Naive thymus-derived CD4-positive, alpha-beta T cell (primary cell): ENCODE measurements at regions not wholly inside any gene's neighbourhood (a gene's known extent, or its start where the extent isn't known, plus 50 kb on each side); places are given as distances from the start of the nearest gene placed in this dataset.
"Not testable (repeated sequence)": the region's sequence is repeated elsewhere in the genome, so short reads cannot be mapped to it uniquely, and the experiment has no call there.

Source experiments
- ATAC-seq: fragments of 150-1000 bp; cut with Tn5 transposase; 2 replicates; pipeline ENCODE4 v1.10.0; 2021; ENCODE audit warnings: mild to moderate bottlenecking, moderate library complexity
- CTCF ChIA-PET: fragments of 350-600 bp; sonication (Branson Sonifier 250); formaldehyde crosslinking; loops from one replicate; lab custom pipeline; 2021; ENCODE audit warnings: antibody characterized with exemption; lab: Charles Lee
- POLR2A ChIA-PET: fragments of 350-600 bp; sonication (Branson Sonifier 250); formaldehyde crosslinking; loops from one replicate; lab custom pipeline; 2021; ENCODE audit warnings: antibody characterized with exemption, inconsistent platforms; lab: Charles Lee
- DNase-seq, 9 donors: peaks; one replicate each; pipeline versions ENCODE4 v3.0.0 to v3.0.0-alpha.2; 2020 to 2022; ENCODE audit warnings: mixed read lengths in 1 of 9
- H3K27ac ChIP-seq: one replicate; pipeline ENCODE4 v1.7.0; 2013; ENCODE audit warnings: mild to moderate bottlenecking, low read depth, low read length, moderate library complexity
- H3K27me3 ChIP-seq, 2 donors: one replicate each; pipeline ENCODE4 v1.7.0; 2013; ENCODE audit warnings: low read length in 2 of 2, mild to moderate bottlenecking in 2 of 2, moderate library complexity in 2 of 2; ENCODE audit not compliant: control insufficient read depth in 2 of 2, insufficient read depth in 2 of 2
- H3K36me3 ChIP-seq, 3 experiments: 1 replicate in 2 of 3; 2 replicates in 1 of 3; pipeline ENCODE4 v1.7.0; 2013; ENCODE audit warnings: low read length in 3 of 3, mild to moderate bottlenecking in 3 of 3, moderate library complexity in 1 of 3; ENCODE audit not compliant: insufficient read depth in 3 of 3, control insufficient read depth in 2 of 3
- H3K4me1 ChIP-seq, 2 donors: one replicate each; pipeline ENCODE4 v1.7.0; 2013; ENCODE audit warnings: low read length in 2 of 2, mild to moderate bottlenecking in 2 of 2, moderate library complexity in 1 of 2; ENCODE audit not compliant: control insufficient read depth in 2 of 2, insufficient read depth in 2 of 2
- H3K4me3 ChIP-seq: 2 replicates; pipeline ENCODE4 v1.7.0; 2013; ENCODE audit warnings: mild to moderate bottlenecking, low read length
- H3K9me3 ChIP-seq, 3 experiments: 1 replicate in 2 of 3; 2 replicates in 1 of 3; pipeline ENCODE4 v1.7.0; 2013; ENCODE audit warnings: low read length in 3 of 3; ENCODE audit not compliant: control insufficient read depth in 2 of 3
- H3K27ac Mint-ChIP-seq, 9 donors: one replicate each; pipeline ENCODE4 v1.8.0; 2020 to 2022; ENCODE audit warnings: mixed read lengths in 9 of 9, mild to moderate bottlenecking in 8 of 9, moderate library complexity in 5 of 9, inconsistent platforms in 2 of 9
- H3K27me3 Mint-ChIP-seq, 5 donors: one replicate each; pipeline ENCODE4 v1.8.0; 2021 to 2022; ENCODE audit warnings: mixed read lengths in 5 of 5, mild to moderate bottlenecking in 1 of 5
- H3K36me3 Mint-ChIP-seq, 5 donors: one replicate each; pipeline ENCODE4 v1.8.0; 2020 to 2022; ENCODE audit warnings: mixed read lengths in 5 of 5, mild to moderate bottlenecking in 3 of 5, inconsistent platforms in 1 of 5
- H3K4me1 Mint-ChIP-seq, 7 donors: one replicate each; pipeline ENCODE4 v1.8.0; 2020 to 2022; ENCODE audit warnings: mixed read lengths in 7 of 7, mild to moderate bottlenecking in 3 of 7, inconsistent platforms in 1 of 7
- H3K4me3 Mint-ChIP-seq, 10 donors: one replicate each; pipeline ENCODE4 v1.8.0; 2020 to 2022; ENCODE audit warnings: mild to moderate bottlenecking in 10 of 10, mixed read lengths in 10 of 10, moderate library complexity in 6 of 10, inconsistent platforms in 2 of 10
- H3K9me3 Mint-ChIP-seq, 11 donors: one replicate each; pipeline ENCODE4 v1.8.0; 2020 to 2022; ENCODE audit warnings: mixed read lengths in 11 of 11, mild to moderate bottlenecking in 4 of 11, inconsistent platforms in 1 of 11, moderate library complexity in 1 of 11
- intact Hi-C, 2 donors: fragments of 100-400 bp; cut with micrococcal nuclease; formaldehyde crosslinking; loops; one replicate each; pipeline ENCODE4 v1.15.1; 2023

DNA sequence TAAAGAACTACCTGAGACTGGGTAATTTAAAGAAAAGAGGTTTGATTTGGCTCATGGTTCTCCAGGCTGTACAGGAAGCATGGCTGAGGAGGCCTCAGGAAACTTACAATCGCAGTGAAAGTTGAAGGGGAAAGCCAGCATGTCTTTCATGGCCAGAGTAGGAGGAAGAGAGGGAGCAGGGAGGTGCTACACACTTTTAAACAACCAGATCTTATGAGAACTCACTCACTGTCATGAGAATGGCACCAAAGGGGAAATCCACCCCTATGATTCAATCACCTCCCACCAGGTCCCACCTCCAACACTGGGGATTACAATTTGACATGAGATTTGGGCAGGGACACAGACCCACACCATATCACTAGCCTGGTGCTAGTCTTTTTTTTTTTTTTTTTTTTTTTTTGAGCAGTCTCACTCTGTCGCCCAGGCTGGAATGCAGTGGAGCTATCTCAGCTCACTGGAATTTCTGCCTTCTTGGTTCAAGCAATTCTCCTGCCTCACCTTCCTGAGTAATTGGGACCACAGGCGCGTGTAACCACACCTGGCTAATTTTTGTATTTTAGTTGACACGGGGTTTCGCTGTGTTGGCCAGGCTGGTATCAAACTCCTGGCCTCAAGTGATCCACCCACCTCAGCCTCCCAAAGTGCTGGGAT is 56.4 kb upstream of the AUTS2 start:
- not testable (repeated sequence) for H3K4me1 Mint-ChIP-seq

GRCh38 chr7:69545175-69545574 is 53.1 kb upstream of the AUTS2 start:
- Histone ChIP-seq H3K4me1 (no peaks in the 10 kb centered on the region), H3K27ac (no peak overlapping the region), H3K9me3 (peaks cover 0 to 6% (median 0%) of the 10 kb centered on the region in 3 experiments), H3K27me3 (no peaks in the 10 kb centered on the region), H3K4me3 (no peak overlapping the region), H3K36me3 (no peaks in the 10 kb centered on the region)
- Mint-ChIP-seq H3K36me3 (no peaks in the 10 kb centered on the region), H3K4me3 (no peak overlapping the region), H3K9me3 (peaks cover 0 to 12% (median 2%) of the 10 kb centered on the region in 11 donors), H3K27ac (no peak overlapping the region), H3K27me3 (peaks cover 0 to 3% (median 0%) of the 10 kb centered on the region in 5 donors), H3K4me1 (no peaks in the 10 kb centered on the region)
- intact Hi-C loops: no loop called here
- ChIA-PET CTCF (no interaction called here), POLR2A (no interaction called here)
- no peak for DNase-seq
- ATAC-seq: no peak

More for the DNA sequence above, 56.4 kb upstream of the AUTS2 start:
- H3K4me3 ChIP-seq, H3K4me1 ChIP-seq, H3K27ac Mint-ChIP-seq, CTCF ChIA-PET, DNase-seq, H3K4me3 Mint-ChIP-seq, H3K9me3 ChIP-seq, H3K27ac ChIP-seq, intact Hi-C loops, H3K27me3 Mint-ChIP-seq, H3K27me3 ChIP-seq, H3K36me3 Mint-ChIP-seq, ATAC-seq, POLR2A ChIA-PET, H3K36me3 ChIP-seq: not testable (repeated sequence)
- H3K9me3 Mint-ChIP-seq: peaks cover 0 to 12% (median 2%) of the 10 kb centered on the region in 11 donors
